ENCODE measurements at regions not wholly inside any gene's neighbourhood (a gene's known extent, or its start where the extent isn't known, plus 50 kb on each side); places are given as distances from the start of the nearest gene placed in this dataset.

GRCh38 chr4:23266401-23266800 lies 573.7 kb downstream of the GBA3 start:
- Histone ChIP-seq H3K4me3 (ENCODE audit: low read length) (no peak overlapping the region), H3K79me2 (replicated peaks; ENCODE audit: insufficient read depth, low read length) (no peaks in the 10 kb centered on the region), H4K20me1 (ENCODE audit: insufficient read depth) (no peaks in the 10 kb centered on the region), H3K27ac (ENCODE audit: low read length) (no peak overlapping the region), H3F3A (ENCODE audit: insufficient read depth, low read length, poor library complexity, severe bottlenecking) (peaks cover 3% of the 10 kb centered on the region), H3K9me2 (ENCODE audit: insufficient read depth, low read length) (no peaks in the 10 kb centered on the region), H3K36me3 (ENCODE audit: insufficient read depth, low read length) (no peaks in the 10 kb centered on the region), H3K9ac (ENCODE audit: low read length) (no peak overlapping the region), H3K4me2 (ENCODE audit: low read length) (no peak overlapping the region), H2AFZ (ENCODE audit: low read depth, low read length) (no peak overlapping the region), H3K9me3 (ENCODE audit: low read length) (no peaks in the 10 kb centered on the region), H3K27me3 (ENCODE audit: insufficient read depth, low read depth, low read length) (no peaks in the 10 kb centered on the region)
- TF ChIP-seq REST (IDR thresholded peaks at IDR 0.05; ENCODE audit: borderline replicate concordance): no peak
- no peak for TF ChIP-seq CTCF (IDR thresholded peaks at IDR 0.05; ENCODE audit: poor library complexity, severe bottlenecking)
- no peak for TF ChIP-seq MXI1 (conservative IDR thresholded peaks at IDR 0.05; ENCODE audit: poor library complexity, severe bottlenecking)
- TF ChIP-seq EZH2 (IDR thresholded peaks at IDR 0.05; ENCODE audit: borderline replicate concordance, insufficient read depth, low read length, poor library complexity, severe bottlenecking): no peak
- TF ChIP-seq EP300 (conservative IDR thresholded peaks at IDR 0.05; ENCODE audit: poor library complexity, severe bottlenecking): no peak
- TF ChIP-seq RAD21 (conservative IDR thresholded peaks at IDR 0.05): no peak
- TF ChIP-seq TAF1 (IDR thresholded peaks at IDR 0.05; ENCODE audit: low read depth): no peak
- TF ChIP-seq POLR2AphosphoS5 (IDR thresholded peaks at IDR 0.05): no peak
- TF ChIP-seq SMC3 (conservative IDR thresholded peaks at IDR 0.05; ENCODE audit: poor library complexity): no peak

GRCh38 chr4:23260511-23260910 lies 567.8 kb downstream of the GBA3 start:
- Histone ChIP-seq H3K27ac (ENCODE audit: low read length) (no peak overlapping the region), H3K36me3 (ENCODE audit: insufficient read depth, low read length) (no peaks in the 10 kb centered on the region), H3K4me3 (ENCODE audit: low read length) (no peak overlapping the region), H4K20me1 (ENCODE audit: insufficient read depth) (no peaks in the 10 kb centered on the region), H3K9ac (ENCODE audit: low read length) (no peak overlapping the region), H3K79me2 (replicated peaks; ENCODE audit: insufficient read depth, low read length) (no peaks in the 10 kb centered on the region), H3K27me3 (ENCODE audit: insufficient read depth, low read depth, low read length) (no peaks in the 10 kb centered on the region), H2AFZ (ENCODE audit: low read depth, low read length) (no peak overlapping the region), H3K4me2 (ENCODE audit: low read length) (no peak overlapping the region), H3F3A (ENCODE audit: insufficient read depth, low read length, poor library complexity, severe bottlenecking) (no peaks in the 10 kb centered on the region), H3K9me3 (ENCODE audit: low read length) (no peaks in the 10 kb centered on the region), H3K9me2 (ENCODE audit: insufficient read depth, low read length) (no peaks in the 10 kb centered on the region)
- no peak for TF ChIP-seq TAF1 (IDR thresholded peaks at IDR 0.05; ENCODE audit: low read depth)
- TF ChIP-seq EP300 (conservative IDR thresholded peaks at IDR 0.05; ENCODE audit: poor library complexity, severe bottlenecking): no peak
- TF ChIP-seq MXI1 (conservative IDR thresholded peaks at IDR 0.05; ENCODE audit: poor library complexity, severe bottlenecking): no peak
- TF ChIP-seq EZH2 (IDR thresholded peaks at IDR 0.05; ENCODE audit: borderline replicate concordance, insufficient read depth, low read length, poor library complexity, severe bottlenecking): no peak
- no peak for TF ChIP-seq REST (IDR thresholded peaks at IDR 0.05; ENCODE audit: borderline replicate concordance)
- TF ChIP-seq SMC3 (conservative IDR thresholded peaks at IDR 0.05; ENCODE audit: poor library complexity): no peak
- TF ChIP-seq CTCF (IDR thresholded peaks at IDR 0.05; ENCODE audit: poor library complexity, severe bottlenecking): no peak
- TF ChIP-seq RAD21 (conservative IDR thresholded peaks at IDR 0.05): no peak

All from neural cell (in vitro differentiated cells).